Trophoblast cell (in vitro differentiated cells and primary cell): ENCODE measurements at regions not wholly inside any gene's neighbourhood (a gene's known extent, or its start where the extent isn't known, plus 50 kb on each side); places are given as distances from the start of the nearest gene placed in this dataset.

Source experiments
- DNase-seq, 2 donors: peaks; one replicate each; pipeline ENCODE4 v3.0.0-alpha.2; 2016
- H2AFZ ChIP-seq: 2 replicates; pipeline ENCODE4 v1.6.1; 2013; ENCODE audit warnings: low read length, moderate library complexity, mild to moderate bottlenecking; ENCODE audit not compliant: insufficient read depth, poor library complexity
- H2AK5ac ChIP-seq: 2 replicates; pipeline ENCODE4 v1.6.1; 2013; ENCODE audit warnings: mild to moderate bottlenecking, low read length
- H2BK120ac ChIP-seq: 2 replicates; pipeline ENCODE4 v1.6.1; 2013; ENCODE audit warnings: low read length, mild to moderate bottlenecking, moderate library complexity; ENCODE audit not compliant: insufficient read depth, poor library complexity
- H2BK12ac ChIP-seq: 2 replicates; pipeline ENCODE4 v1.6.1; 2013; ENCODE audit warnings: mild to moderate bottlenecking, low read length, moderate library complexity
- H2BK5ac ChIP-seq: 2 replicates; pipeline ENCODE4 v1.6.1; 2013; ENCODE audit warnings: low read length, low read depth, moderate library complexity, mild to moderate bottlenecking; ENCODE audit not compliant: poor library complexity
- H3K14ac ChIP-seq: 2 replicates; pipeline ENCODE4 v1.6.1; 2013; ENCODE audit warnings: mild to moderate bottlenecking, low read length
- H3K18ac ChIP-seq: 2 replicates; pipeline ENCODE4 v1.6.1; 2013; ENCODE audit warnings: mild to moderate bottlenecking, low read length
- H3K23ac ChIP-seq: 2 replicates; pipeline ENCODE4 v1.6.1; 2013; ENCODE audit warnings: low read length
- H3K27ac ChIP-seq: 2 replicates; pipeline ENCODE4 v1.5.1; 2013; ENCODE audit warnings: low read depth, mild to moderate bottlenecking, inconsistent platforms, low read length, moderate library complexity
- H3K27me3 ChIP-seq: 2 replicates; pipeline ENCODE4 v1.6.1; 2013; ENCODE audit warnings: inconsistent platforms, mild to moderate bottlenecking, low read length, moderate library complexity; ENCODE audit not compliant: insufficient read depth
- H3K36me3 ChIP-seq, 2 experiments: 1 replicate in 1 of 2; 2 replicates in 1 of 2; pipeline ENCODE4 v1.6.1; 2013; ENCODE audit warnings: low read length in 2 of 2, mild to moderate bottlenecking in 2 of 2, moderate library complexity in 1 of 2; ENCODE audit not compliant: insufficient read depth in 2 of 2, control insufficient read depth in 1 of 2
- H3K4ac ChIP-seq: 2 replicates; pipeline ENCODE4 v1.6.1; 2013; ENCODE audit warnings: low read depth, mild to moderate bottlenecking, low read length, moderate library complexity
- H3K4me1 ChIP-seq, 2 experiments: 1 replicate in 1 of 2; 2 replicates in 1 of 2; pipeline ENCODE4 v1.6.1; 2013; ENCODE audit warnings: low read length in 2 of 2, mild to moderate bottlenecking in 2 of 2, moderate library complexity in 1 of 2; ENCODE audit not compliant: insufficient read depth in 2 of 2, control insufficient read depth in 1 of 2
- H3K4me2 ChIP-seq: 2 replicates; pipeline ENCODE4 v1.6.1; 2013; ENCODE audit warnings: inconsistent platforms, mild to moderate bottlenecking, low read length, moderate library complexity
- H3K4me3 ChIP-seq: 2 replicates; pipeline ENCODE4 v1.5.1; 2013; ENCODE audit warnings: mild to moderate bottlenecking, low read depth, low read length, inconsistent platforms
- H3K79me1 ChIP-seq: one replicate; pipeline ENCODE4 v1.6.1; 2013; ENCODE audit warnings: low read length
- H3K79me2 ChIP-seq: 2 replicates; pipeline ENCODE4 v1.6.1; 2013; ENCODE audit warnings: low read length, mild to moderate bottlenecking; ENCODE audit not compliant: control insufficient read depth, insufficient read depth, poor library complexity
- H3K9ac ChIP-seq: 2 replicates; pipeline ENCODE4 v1.6.1; 2013; ENCODE audit warnings: mild to moderate bottlenecking, low read length
- H3K9me3 ChIP-seq: 2 replicates; pipeline ENCODE4 v1.6.1; 2013; ENCODE audit warnings: low read depth, mild to moderate bottlenecking, control low read depth, inconsistent platforms, low read length; ENCODE audit not compliant: insufficient read depth
- H4K12ac ChIP-seq: 2 replicates; pipeline ENCODE4 v1.6.1; 2013; ENCODE audit warnings: low read depth, mild to moderate bottlenecking, low read length, moderate library complexity
- H4K8ac ChIP-seq: 2 replicates; pipeline ENCODE4 v1.6.1; 2013; ENCODE audit warnings: low read depth, mild to moderate bottlenecking, low read length, moderate library complexity
- H4K91ac ChIP-seq: one replicate; pipeline ENCODE4 v1.6.1; 2013; ENCODE audit warnings: low read depth, mild to moderate bottlenecking, low read length, moderate library complexity
- WGBS: extraction: QIAGEN DNeasy Blood & Tissue Kit; methylation state at CpG from one replicate; pipeline ENCODE4 v1.1.7; 2013; ENCODE audit warnings: missing lambda C conversion rate; ENCODE audit not compliant: insufficient read length, insufficient coverage; ENCODE audit errors: extremely low coverage; 5-methylcytosine and 5-hydroxymethylcytosine counted together

DNA sequence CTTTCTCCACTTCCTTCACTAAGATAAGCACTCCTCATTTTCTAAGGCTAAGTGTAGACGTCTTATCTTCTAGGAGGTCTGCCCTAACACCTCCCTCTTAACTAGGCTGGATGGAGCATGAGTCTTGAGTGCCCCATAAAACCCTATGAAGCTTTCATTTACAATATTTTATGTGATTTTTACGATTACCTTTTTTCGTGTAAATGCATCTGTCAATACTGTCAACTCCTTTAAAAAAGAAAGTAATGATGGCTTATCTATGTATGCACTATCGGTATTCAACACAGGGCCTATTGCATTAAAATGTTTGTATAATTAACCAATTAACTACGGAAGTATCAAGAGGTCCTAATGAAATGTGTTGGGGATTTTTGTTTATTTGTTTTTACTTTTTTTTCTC lies 156.0 kb upstream of the FAM83B start:
- Histone ChIP-seq H3K4me2 (no peak overlapping the region), H2AFZ (no peak overlapping the region), H3K27me3 (no peaks in the 10 kb centered on the region), H2BK120ac (no peak overlapping the region), H3K23ac (no peak overlapping the region), H3K9me3 (no peaks in the 10 kb centered on the region), H2AK5ac (no peak overlapping the region), H3K4me3 (no peak overlapping the region), H3K79me1 (no peaks in the 10 kb centered on the region), H4K12ac (no peak overlapping the region), H3K4me1 (no peaks in the 10 kb centered on the region), H3K36me3 (no peaks in the 10 kb centered on the region), H4K91ac (no peak overlapping the region), H3K79me2 (no peaks in the 10 kb centered on the region), H3K14ac (no peak overlapping the region), H3K27ac (no peak overlapping the region), H2BK5ac (no peak overlapping the region), H4K8ac (no peak overlapping the region), H2BK12ac (no peak overlapping the region), H3K4ac (no peak overlapping the region), H3K9ac (no peak overlapping the region), H3K18ac (no peak overlapping the region)
- no peak for DNase-seq
- WGBS, result no CpG with 5 or more reads among the region's 5 CpGs

DNA sequence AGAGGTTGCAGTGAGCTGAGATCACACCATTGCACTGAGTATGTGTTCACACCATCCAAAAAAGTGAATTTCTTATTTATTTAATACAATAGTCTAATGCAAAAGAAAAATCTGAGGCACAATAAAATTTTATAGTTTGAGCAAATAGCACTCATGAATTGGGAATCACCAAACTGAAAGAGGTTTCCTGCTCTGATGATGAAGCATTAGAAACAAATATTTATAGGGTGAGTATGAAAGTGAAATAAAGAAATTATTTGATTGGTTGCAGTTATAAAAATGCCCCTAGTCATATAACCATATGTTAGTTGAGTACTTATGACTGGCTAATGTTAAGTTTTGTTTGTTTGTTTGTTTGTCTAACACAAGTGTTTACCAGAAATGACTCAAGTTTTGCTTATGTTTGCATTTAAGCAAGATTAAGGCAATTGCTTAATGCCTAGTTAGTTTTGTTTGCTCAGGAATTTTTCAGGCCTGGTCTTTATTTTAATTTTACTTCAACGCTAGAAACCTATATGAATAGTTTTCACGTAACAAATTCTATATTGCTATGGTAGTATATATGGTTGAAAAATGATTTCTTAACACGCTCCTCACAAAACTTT lies 151.5 kb upstream of the FAM83B start:
- Histone ChIP-seq H2BK120ac (no peak overlapping the region), H3K4me2 (no peak overlapping the region), H3K18ac (no peak overlapping the region), H4K91ac (no peak overlapping the region), H2AK5ac (no peak overlapping the region), H3K4me1 (peaks cover 2 to 4% of the 10 kb centered on the region in 2 experiments), H3K23ac (no peak overlapping the region), H2BK12ac (no peak overlapping the region), H4K12ac (no peak overlapping the region), H3K36me3 (no peaks in the 10 kb centered on the region), H3K9ac (no peak overlapping the region), H3K27ac (no peak overlapping the region), H2BK5ac (no peak overlapping the region), H3K9me3 (no peaks in the 10 kb centered on the region), H2AFZ (no peak overlapping the region), H3K79me1 (peaks cover 2% of the 10 kb centered on the region), H3K14ac (no peak overlapping the region), H3K4ac (no peak overlapping the region), H3K27me3 (no peaks in the 10 kb centered on the region), H3K79me2 (no peaks in the 10 kb centered on the region), H3K4me3 (no peak overlapping the region), H4K8ac (no peak overlapping the region)
- no CpG with 5 or more reads among the region's 3 CpGs for WGBS
- DNase-seq, result no peak

DNA sequence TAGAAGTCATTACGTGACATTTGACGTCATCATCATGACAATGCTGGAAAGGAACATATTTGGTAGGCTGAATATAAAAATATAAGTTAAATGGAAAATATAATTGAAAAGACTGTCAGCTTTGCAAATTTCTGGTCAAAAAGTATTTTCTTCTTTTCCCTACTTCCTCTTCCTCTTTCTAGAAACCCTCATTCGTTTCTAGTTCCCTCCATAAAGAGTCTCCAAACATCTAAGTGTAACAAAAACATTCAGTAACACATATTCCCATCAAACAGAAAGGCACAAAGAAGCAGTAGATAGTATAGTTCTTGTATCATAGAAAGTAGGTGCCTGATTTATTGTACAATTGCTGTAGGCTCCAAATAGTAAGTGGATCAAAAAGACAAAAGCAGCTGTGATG lies 150.8 kb upstream of the FAM83B start:
- no peak for DNase-seq
- Histone ChIP-seq H3K9me3 (no peaks in the 10 kb centered on the region), H3K79me1 (peaks cover 2% of the 10 kb centered on the region), H2AFZ (no peak overlapping the region), H3K36me3 (no peaks in the 10 kb centered on the region), H2AK5ac (no peak overlapping the region), H2BK5ac (no peak overlapping the region), H2BK12ac (no peak overlapping the region), H3K4me3 (no peak overlapping the region), H3K27me3 (no peaks in the 10 kb centered on the region), H4K91ac (no peak overlapping the region), H3K4ac (no peak overlapping the region), H3K23ac (no peak overlapping the region), H3K79me2 (no peaks in the 10 kb centered on the region), H3K4me2 (no peak overlapping the region), H4K12ac (no peak overlapping the region), H4K8ac (no peak overlapping the region), H3K4me1 (peaks cover 2 to 5% of the 10 kb centered on the region in 2 experiments), H3K18ac (no peak overlapping the region), H3K9ac (no peak overlapping the region), H3K27ac (no peak overlapping the region), H3K14ac (no peak overlapping the region), H2BK120ac (no peak overlapping the region)
- no CpG with 5 or more reads among the region's 3 CpGs for WGBS

DNA sequence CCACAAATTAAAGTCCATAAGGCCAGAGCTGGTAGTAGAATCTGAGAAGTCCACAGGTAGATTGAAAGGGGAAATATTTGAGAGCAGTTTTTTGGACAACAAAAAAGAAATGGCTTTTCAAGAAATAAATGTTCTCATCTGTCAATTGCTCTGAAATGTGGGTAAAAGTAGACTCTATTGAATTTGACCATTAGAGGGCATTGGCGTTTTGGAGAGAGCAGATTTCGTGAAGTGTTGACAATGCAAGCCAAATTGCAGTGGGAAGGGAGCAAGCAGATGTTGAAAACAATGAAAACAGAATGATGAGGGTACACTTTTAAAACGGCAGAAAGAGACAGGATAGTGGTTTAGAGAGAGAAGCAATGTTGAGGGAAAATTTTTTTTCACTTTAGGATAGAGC lies 149.1 kb upstream of the FAM83B start:
- Histone ChIP-seq H3K4ac (no peak overlapping the region), H3K9ac (no peak overlapping the region), H2BK5ac (no peak overlapping the region), H3K4me3 (no peak overlapping the region), H3K36me3 (no peaks in the 10 kb centered on the region), H2AFZ (no peak overlapping the region), H2AK5ac (no peak overlapping the region), H4K12ac (no peak overlapping the region), H2BK120ac (no peak overlapping the region), H4K8ac (no peak overlapping the region), H4K91ac (no peak overlapping the region), H3K79me1 (peaks cover 2% of the 10 kb centered on the region), H3K23ac (no peak overlapping the region), H2BK12ac (no peak overlapping the region), H3K4me1 (peaks cover 2 to 7% of the 10 kb centered on the region in 2 experiments), H3K14ac (no peak overlapping the region), H3K9me3 (no peaks in the 10 kb centered on the region), H3K27me3 (no peaks in the 10 kb centered on the region), H3K79me2 (no peaks in the 10 kb centered on the region), H3K4me2 (no peak overlapping the region), H3K27ac (no peak overlapping the region), H3K18ac (no peak overlapping the region)
- no CpG with 5 or more reads among the region's 3 CpGs for WGBS
- DNase-seq, result peak in 1 of 2 donors; percentile 46
